Forelimb muscle (tissue), 1 donor: ENCODE measurements at regions not wholly inside any gene's neighbourhood (a gene's known extent, or its start where the extent isn't known, plus 50 kb on each side); places are given as distances from the start of the nearest gene placed in this dataset.

ENCODE experiments used
- DNase-seq: peaks from one replicate; pipeline ENCODE4 v3.0.0-alpha.2; 2013; ENCODE audit warnings: low read depth

- no peak for DNase-seq
These were observed 218.7 kb upstream of the BCOR start for GRCh38 chrX:40316502-40316901.

DNA sequence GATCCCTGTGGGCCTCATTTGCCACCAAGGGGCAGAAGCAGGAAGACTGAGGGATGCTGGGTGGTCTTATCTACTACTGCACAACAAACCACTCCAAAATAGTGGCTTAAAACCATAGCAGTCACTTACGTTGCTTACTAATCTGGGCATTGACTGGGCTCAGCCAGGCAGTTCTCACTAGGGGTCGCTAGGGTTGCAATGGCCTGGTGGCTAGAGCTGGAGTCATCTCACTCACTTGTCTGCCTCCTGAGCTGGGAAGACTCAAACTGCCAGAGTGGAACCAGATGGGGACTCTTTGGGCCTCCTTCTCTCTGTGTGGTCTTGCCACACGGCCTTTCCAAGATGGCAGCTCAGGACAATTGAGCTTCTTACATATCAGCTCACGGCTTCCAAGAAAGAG lies 216.3 kb upstream of the BCOR start:
- no peak for DNase-seq

DNA sequence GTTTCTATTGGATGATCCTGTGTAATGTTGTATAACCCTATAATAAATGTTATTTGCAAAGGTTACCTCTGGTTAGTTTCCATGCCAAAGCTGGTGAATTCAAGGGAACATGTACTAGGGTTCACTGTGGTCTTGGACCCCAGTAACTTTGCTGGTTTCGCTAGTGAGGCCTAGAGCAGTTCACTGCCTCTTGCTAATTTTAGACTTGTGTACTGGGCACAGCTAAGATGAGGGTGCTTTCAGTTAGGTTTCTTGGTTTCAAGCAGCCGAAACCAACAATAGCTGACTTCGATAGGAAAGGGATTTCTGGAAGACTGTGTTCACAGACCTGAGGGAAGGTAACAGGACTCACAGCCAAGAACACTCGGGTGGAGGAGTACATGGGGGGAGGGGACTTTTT lies 215.5 kb upstream of the BCOR start:
- no peak for DNase-seq

- DNase-seq: no peak
These were observed 212.7 kb upstream of the BCOR start for GRCh38 chrX:40310447-40310846.

DNA sequence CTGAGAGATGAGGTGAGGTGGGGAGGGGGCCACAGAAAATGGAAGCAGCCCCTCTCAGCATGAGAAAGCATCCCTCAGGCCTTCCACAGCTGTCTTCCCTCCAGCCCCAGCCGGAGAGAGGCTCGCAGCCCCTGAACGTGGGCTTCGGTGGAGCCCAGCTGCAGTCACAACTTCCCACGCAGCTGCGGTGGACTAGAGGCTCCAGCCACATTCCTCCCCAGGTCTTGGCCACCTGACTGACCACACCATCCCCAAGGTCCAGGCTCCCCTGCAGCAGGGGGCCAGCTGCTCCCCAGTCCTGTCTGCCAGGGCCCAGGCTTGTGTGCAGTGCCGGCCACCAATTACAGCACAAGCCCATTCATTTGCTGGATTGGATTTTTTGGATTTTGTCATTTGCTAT lies 212.3 kb upstream of the BCOR start:
- DNase-seq: no peak

DNA sequence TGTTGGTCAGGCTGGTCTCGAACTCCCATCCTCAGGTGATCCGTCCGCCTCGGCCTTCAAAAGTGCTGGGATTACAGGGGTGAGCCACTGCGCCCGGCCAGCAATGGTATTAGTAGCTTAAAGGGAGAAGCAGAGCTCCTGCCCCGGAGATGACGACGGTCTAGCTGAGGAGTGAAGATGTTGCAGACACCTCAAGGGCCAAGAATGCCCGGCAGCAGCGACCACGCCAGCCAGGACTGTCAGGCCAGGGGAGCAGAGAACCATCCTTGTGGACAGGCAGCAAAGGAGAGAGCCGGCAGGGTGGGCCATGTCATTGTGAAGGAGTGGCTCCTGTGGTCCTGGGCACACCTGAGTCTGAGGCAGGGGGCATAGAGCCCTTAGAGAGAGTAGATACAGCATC lies 210.1 kb upstream of the BCOR start:
- no peak for DNase-seq

DNA sequence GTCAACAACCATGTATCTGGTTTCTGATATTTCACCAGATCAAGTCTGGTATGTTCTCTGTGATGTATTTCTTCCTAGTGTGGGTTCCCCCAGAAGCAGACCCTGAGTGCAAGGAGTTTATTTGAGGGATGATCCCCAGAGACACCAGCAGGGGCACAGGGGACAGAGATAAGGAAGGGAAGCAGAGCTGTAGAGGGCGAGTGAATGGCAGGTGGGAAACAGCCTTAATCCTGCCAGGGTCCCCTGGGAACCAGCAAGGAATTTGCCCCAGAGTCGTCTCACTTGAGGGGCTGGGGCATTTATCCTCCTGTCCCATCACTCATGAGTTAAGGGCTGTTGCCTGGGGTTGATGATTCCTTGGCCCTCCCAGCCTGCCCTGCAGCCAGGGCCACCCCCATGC lies 206.4 kb upstream of the BCOR start:
- DNase-seq: no peak

- no peak for DNase-seq
These were observed 205.7 kb upstream of the BCOR start for GRCh38 chrX:40303256-40304077.

DNA sequence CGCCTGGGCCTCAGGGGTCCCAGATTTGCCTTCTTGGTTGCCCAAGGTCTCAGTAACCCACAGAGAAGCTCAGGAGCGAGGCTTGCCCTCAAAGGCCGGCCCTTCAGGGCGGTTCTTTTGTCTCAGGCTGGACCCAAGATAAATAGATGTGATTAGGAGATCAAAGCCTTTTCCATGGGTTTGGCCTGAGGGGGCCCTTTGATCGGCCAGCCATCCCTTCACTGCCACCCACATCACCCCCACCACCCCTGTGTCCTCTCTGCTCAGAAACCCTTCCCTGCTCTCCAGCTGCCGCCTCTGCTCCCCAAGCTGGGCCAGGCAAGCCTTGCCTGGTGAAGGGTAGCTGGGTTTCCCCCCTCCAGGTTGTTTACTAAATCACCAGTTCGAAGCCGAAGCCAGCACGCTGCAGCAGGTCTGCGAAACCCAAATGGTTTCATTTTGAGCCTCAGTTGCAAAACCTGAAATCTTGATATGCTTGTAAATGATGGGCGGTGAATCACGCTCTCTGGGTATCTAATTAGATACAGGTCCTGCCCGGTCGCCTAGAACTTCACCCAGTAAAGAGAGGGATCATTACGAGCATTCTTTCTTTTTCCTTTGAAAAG lies 202.6 kb upstream of the BCOR start:
- no peak for DNase-seq

GRCh38 chrX:40299641-40300046 lies 201.9 kb upstream of the BCOR start:
- no peak for DNase-seq

GRCh38 chrX:40298572-40299479 lies 201.1 kb upstream of the BCOR start:
- no peak for DNase-seq

DNA sequence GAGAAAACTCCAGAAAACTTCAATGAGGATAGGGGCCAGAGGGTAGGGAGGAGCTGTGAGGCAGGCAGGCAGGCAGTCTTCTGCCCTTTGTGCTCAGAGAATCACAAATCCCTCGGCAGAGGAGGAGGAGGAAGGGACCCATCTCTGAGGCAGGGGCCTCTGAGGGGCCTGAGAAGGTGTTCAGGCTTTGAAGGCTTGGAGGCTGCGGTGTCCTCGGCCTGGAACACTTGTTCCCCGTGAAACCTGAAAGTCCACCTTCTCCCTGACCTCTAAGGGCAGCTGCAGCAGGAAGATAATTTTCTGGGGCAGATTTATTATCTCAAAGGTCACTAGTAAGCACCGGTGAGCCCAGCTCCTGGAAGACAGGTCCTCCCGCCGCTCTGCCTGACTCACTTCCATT lies 200.3 kb upstream of the BCOR start:
- DNase-seq: no peak

DNA sequence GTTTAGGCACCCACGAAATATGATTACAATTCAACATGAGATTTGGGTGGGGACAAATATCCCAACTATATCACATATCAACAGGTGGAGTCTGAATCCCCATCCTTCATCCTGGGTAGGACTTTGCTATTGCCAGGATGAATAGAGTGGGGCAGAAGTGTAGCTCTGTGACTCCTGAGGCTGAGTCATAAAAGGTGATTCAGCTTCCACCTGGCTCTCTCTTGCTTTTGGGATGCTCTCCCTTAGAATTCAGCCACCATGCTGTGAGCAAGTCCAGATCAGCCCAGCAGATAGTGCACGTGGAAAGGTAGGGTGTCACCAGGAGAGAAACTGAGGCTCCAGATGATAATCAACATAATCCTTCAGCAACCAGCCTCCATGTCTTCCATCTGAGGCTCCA lies 193.8 kb upstream of the BCOR start:
- DNase-seq: no peak

GRCh38 chrX:40290517-40290916 lies 192.8 kb upstream of the BCOR start:
- DNase-seq: no peak

DNA sequence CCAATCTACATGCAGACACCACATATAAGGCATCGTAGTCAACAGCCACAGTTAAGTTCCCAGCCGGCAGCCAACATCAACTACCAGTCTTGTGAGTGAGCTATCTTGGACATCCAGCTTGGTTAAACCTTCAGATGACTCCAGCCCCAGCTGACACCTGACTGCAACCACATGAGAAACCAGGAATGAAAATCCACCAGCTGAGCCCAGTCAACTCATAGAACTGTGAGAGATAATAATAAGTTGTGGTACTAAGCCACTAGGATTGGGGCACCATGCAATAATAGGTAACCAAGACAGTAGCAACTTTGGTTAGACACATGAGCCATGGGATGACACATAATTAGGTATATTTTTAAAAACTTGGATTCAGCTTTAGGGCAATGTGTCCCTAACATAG lies 188.1 kb upstream of the BCOR start:
- no peak for DNase-seq

GRCh38 chrX:40284852-40285251 lies 187.1 kb upstream of the BCOR start:
- no peak for DNase-seq

- no peak for DNase-seq
These were observed 186.2 kb upstream of the BCOR start for GRCh38 chrX:40283981-40284380.

DNA sequence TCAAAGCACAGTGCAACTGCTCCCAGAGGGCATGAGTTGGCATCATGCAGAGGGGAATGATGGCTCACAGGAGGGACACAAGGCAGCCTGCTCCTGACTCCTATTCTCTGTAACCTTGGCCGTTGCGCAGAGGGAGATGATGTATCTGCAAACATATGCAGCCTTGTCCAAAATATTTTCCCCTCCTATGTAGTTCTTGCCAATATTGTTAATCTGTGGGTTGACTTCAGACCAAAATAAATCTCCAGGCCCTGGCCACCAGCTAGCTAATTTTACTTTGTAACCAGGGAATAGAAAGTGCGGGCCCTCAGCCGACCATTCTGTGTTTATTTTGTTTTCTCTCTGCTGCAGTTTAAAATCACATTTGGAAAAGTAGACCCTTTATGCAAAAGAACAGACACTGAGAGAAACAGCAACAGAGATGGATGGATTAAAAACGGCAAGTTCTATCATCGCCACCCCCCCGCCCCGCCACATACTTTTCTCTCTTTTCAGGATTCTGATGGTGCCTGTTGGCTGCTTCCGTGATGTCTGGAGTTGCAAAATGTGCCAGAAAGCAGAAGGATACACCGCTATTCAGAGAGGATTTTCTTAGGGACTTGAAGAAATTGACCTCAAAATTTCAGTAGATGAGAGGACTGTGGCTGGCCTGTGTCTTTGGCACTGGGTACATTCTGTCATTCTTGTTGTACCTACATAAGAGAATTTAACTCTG lies 185.3 kb upstream of the BCOR start:
- no peak for DNase-seq

GRCh38 chrX:40282348-40282747 lies 184.6 kb upstream of the BCOR start:
- DNase-seq: no peak

DNA sequence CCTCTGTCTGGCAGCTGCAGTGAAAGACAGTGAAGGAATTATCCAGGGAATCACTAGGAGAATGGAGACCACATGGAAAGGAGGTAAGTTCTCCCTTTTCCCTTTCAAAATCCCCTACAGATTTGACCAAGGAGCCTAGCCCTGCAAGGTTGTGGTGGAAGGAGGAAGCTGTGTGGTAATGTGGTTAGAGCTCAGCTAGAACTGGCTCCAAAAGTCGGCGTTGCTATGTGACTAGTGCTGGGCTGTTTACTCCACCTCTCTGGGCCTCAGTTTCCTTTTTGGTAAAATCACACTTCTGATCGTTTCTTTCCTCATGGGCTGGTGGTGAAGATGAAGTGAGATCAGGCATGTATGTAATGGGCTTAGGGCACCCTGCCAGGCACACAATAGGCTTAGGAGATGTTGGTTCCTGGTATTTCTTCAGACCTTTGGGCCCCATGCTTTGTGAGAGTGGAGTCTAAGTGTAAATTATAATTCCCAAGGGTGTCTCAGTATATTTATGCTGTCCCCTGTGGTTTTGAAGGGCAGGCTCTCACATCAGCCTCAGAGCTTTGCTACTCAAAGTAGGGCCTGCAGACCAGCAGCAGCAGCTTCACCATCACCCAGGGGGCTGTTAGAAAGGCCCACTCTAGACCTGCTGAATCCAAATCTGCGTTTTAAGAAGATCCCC lies 183.7 kb upstream of the BCOR start:
- no peak for DNase-seq

DNA sequence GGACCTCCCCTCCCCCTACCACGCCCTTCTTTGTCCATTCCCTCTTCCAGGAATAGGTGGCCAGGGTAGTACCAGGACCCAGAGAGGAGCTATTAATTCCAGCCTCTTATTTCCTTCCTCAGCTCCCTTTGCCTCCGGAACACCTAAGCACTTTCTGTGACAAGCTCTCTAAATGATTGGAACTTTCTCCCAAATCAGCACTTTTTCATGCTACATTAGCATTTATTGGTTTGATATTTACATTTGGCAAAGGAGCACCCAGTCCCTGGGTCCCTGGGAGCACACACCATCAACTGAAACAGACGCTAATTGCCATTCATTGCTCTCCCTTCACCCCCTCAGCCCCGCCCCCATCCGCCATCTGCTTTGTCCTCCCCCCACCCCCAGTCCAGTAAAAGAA lies 182.0 kb upstream of the BCOR start:
- DNase-seq: no peak

- DNase-seq: no peak
These were observed 181.3 kb upstream of the BCOR start for GRCh38 chrX:40279091-40279430.
